Non-pigmented ciliary epithelial cell (primary cell): ENCODE measurements at regions not wholly inside any gene's neighbourhood (a gene's known extent, or its start where the extent isn't known, plus 50 kb on each side); places are given as distances from the start of the nearest gene placed in this dataset.
"Not testable (repeated sequence)": the region's sequence is repeated elsewhere in the genome, so short reads cannot be mapped to it uniquely, and the experiment has no call there.

ENCODE experiments used
- DNase-seq: peaks from one replicate; pipeline ENCODE4 v3.0.0-alpha.2; 2010; ENCODE audit warnings: low read depth

GRCh38 chr4:162943263-162943662, 223.4 kb downstream of the NAF1 start:
- no peak for DNase-seq

GRCh38 chr4:162938738-162939485, 227.8 kb downstream of the NAF1 start:
- no peak for DNase-seq

- DNase-seq, result no peak
These were observed 231.5 kb downstream of the NAF1 start for GRCh38 chr4:162935214-162935613.

GRCh38 chr4:162931286-162931685, 235.4 kb downstream of the NAF1 start:
- no peak for DNase-seq

- no peak for DNase-seq
These were observed 245.4 kb downstream of the NAF1 start for GRCh38 chr4:162921178-162921785.

GRCh38 chr4:162920649-162921048, 246.0 kb downstream of the NAF1 start:
- DNase-seq, result no peak

GRCh38 chr4:162912482-162912881, 254.2 kb downstream of the NAF1 start:
- DNase-seq, result no peak

- DNase-seq, result no peak
These were observed 255.3 kb downstream of the NAF1 start for GRCh38 chr4:162911349-162911748.

- no peak for DNase-seq
These were observed 256.7 kb downstream of the NAF1 start for GRCh38 chr4:162909952-162910351.

- DNase-seq, result no peak
These were observed 272.3 kb downstream of the NAF1 start for GRCh38 chr4:162894387-162894786.

- DNase-seq, result no peak
These were observed 274.6 kb downstream of the NAF1 start for GRCh38 chr4:162891788-162892707.

- no peak for DNase-seq
These were observed 288.6 kb downstream of the NAF1 start for GRCh38 chr4:162878096-162878495.

GRCh38 chr4:162874748-162875147, 291.9 kb downstream of the NAF1 start:
- DNase-seq, result no peak

- DNase-seq, result no peak
These were observed 294.7 kb downstream of the NAF1 start for GRCh38 chr4:162871990-162872389.

GRCh38 chr4:162869157-162869556, 297.5 kb downstream of the NAF1 start:
- DNase-seq, result no peak

- no peak for DNase-seq
These were observed 300.1 kb downstream of the NAF1 start for GRCh38 chr4:162866565-162866964.

GRCh38 chr4:162865102-162865501, 301.6 kb downstream of the NAF1 start:
- no peak for DNase-seq

- no peak for DNase-seq
These were observed 312.9 kb downstream of the NAF1 start for GRCh38 chr4:162853788-162854187.

- DNase-seq, result no peak
These were observed 314.0 kb downstream of the NAF1 start for GRCh38 chr4:162852642-162853041.

- not testable (repeated sequence) for DNase-seq
These were observed 315.4 kb downstream of the NAF1 start for GRCh38 chr4:162851241-162851758.

- DNase-seq, result no peak
These were observed 316.8 kb downstream of the NAF1 start for GRCh38 chr4:162849937-162850336.

- DNase-seq, result no peak
These were observed 318.6 kb downstream of the NAF1 start for GRCh38 chr4:162847945-162848549.
